Lower leg skin (tissue), 4 donors: ENCODE measurements at regions not wholly inside any gene's neighbourhood (a gene's known extent, or its start where the extent isn't known, plus 50 kb on each side); places are given as distances from the start of the nearest gene placed in this dataset.

ENCODE experiments used
- DNase-seq, 2 donors: peaks; one replicate each; pipeline ENCODE4 v3.0.0-alpha.2; 2019; ENCODE audit warnings: low spot score in 2 of 2
- H3K4me3 ChIP-seq: fragments of 200-600 bp; sonication (generic); 2 replicates; pipeline ENCODE4 v1.5.1; 2017; ENCODE audit warnings: mild to moderate bottlenecking, low read depth; ENCODE audit not compliant: poor library complexity, severe bottlenecking
- CTCF ChIP-seq, 3 donors: fragments of 450-650 bp; IDR thresholded peaks; one replicate each; pipeline ENCODE4 v1.5.1; 2016; ENCODE audit warnings: antibody characterized with exemption in 3 of 3, mild to moderate bottlenecking in 3 of 3, moderate library complexity in 2 of 3
- POLR2A ChIP-seq, 2 donors: fragments of 450-650 bp; IDR thresholded peaks; one replicate each; pipeline ENCODE4 v1.6.1; 2016 to 2017; ENCODE audit warnings: antibody characterized with exemption in 2 of 2, mild to moderate bottlenecking in 1 of 2, moderate library complexity in 1 of 2
- WGBS, 2 donors: methylation state at CpG; one replicate each; pipeline ENCODE4 v1.1.5; 2018; 5-methylcytosine and 5-hydroxymethylcytosine counted together
- intact Hi-C: fragments of 100-400 bp; cut with DNase I; formaldehyde crosslinking; loops from one replicate; pipeline ENCODE4 v1.15.0; 2023; ENCODE audit warnings: low total_unique reads

GRCh38 chrX:13939741-13940597 lies 89.7 kb downstream of the GEMIN8 start:
- DNase-seq, result no peak
- H3K4me3 ChIP-seq, result no peak overlapping the region
- TF ChIP-seq CTCF (IDR thresholded peaks at IDR 0.05) (no peak), POLR2A (IDR thresholded peaks at IDR 0.05) (no peak)
- intact Hi-C loops, result no loop called here
- WGBS, 2 donors, result 21 to 32% methylated on average over 6 of the region's 6 CpGs

- WGBS, 2 donors, result 17 to 27% methylated on average over 18 to 29 of the region's 29 CpGs
- TF ChIP-seq POLR2A (IDR thresholded peaks at IDR 0.05) (no peak), CTCF (IDR thresholded peaks at IDR 0.05) (no peak)
- peak overlapping the region; percentile 25 for H3K4me3 ChIP-seq
- intact Hi-C loops, result no loop called here
- no peak for DNase-seq
Observed at GRCh38 chrX:13938829-13939530, 90.7 kb downstream of the GEMIN8 start.

- WGBS, 2 donors, result 3% methylated on average over 9 to 47 of the region's 91 CpGs
- no peak for TF ChIP-seq CTCF (IDR thresholded peaks at IDR 0.05)
- no peak for TF ChIP-seq POLR2A (IDR thresholded peaks at IDR 0.05)
- no peak for DNase-seq
- intact Hi-C loops, result no loop called here
- peak overlapping the region; percentile 25 for H3K4me3 ChIP-seq
Observed at GRCh38 chrX:13938051-13938828, 91.5 kb downstream of the GEMIN8 start.

- TF ChIP-seq CTCF (IDR thresholded peaks at IDR 0.05), result no peak
- H3K4me3 ChIP-seq, result peak overlapping the region; percentile 25
- whole genome bisulfite sequencing, 2 donors, result 9 to 18% methylated on average over 26 to 27 of the region's 27 CpGs
- intact Hi-C loops, result no loop called here
- no peak for DNase-seq
Observed at GRCh38 chrX:13937370-13938050, 92.2 kb downstream of the GEMIN8 start.

GRCh38 chrX:13936521-13937225 lies 93.0 kb downstream of the GEMIN8 start:
- TF ChIP-seq POLR2A (IDR thresholded peaks at IDR 0.05) (no peak), CTCF (IDR thresholded peaks at IDR 0.05) (no peak)
- no peak for DNase-seq
- no peak overlapping the region for H3K4me3 ChIP-seq
- intact Hi-C loops, result no loop called here
- WGBS, 2 donors, result 48 to 83% methylated on average over 9 of the region's 9 CpGs
